GM12864 (cell line): ENCODE measurements at regions not wholly inside any gene's neighbourhood (a gene's known extent, or its start where the extent isn't known, plus 50 kb on each side); places are given as distances from the start of the nearest gene placed in this dataset.
"Not testable (repeated sequence)": the region's sequence is repeated elsewhere in the genome, so short reads cannot be mapped to it uniquely, and the experiment has no call there.

ENCODE experiments used
- DNase-seq: peaks from one replicate; pipeline ENCODE4 v3.0.0-alpha.2; 2011; ENCODE audit warnings: low read depth
- H3K4me3 ChIP-seq: 2 replicates; pipeline ENCODE4 v1.5.1; 2011; ENCODE audit warnings: mild to moderate bottlenecking, low read depth, low read length, control low read depth
- TF ChIP-seq, protein P1 (sequence below): IDR thresholded peaks from 2 replicates; pipeline ENCODE4 v1.5.1; 2011; ENCODE audit warnings: low read depth, mild to moderate bottlenecking, moderate library complexity, low read length, control low read depth, inconsistent platforms; ENCODE audit errors: missing control alignments

DNA sequence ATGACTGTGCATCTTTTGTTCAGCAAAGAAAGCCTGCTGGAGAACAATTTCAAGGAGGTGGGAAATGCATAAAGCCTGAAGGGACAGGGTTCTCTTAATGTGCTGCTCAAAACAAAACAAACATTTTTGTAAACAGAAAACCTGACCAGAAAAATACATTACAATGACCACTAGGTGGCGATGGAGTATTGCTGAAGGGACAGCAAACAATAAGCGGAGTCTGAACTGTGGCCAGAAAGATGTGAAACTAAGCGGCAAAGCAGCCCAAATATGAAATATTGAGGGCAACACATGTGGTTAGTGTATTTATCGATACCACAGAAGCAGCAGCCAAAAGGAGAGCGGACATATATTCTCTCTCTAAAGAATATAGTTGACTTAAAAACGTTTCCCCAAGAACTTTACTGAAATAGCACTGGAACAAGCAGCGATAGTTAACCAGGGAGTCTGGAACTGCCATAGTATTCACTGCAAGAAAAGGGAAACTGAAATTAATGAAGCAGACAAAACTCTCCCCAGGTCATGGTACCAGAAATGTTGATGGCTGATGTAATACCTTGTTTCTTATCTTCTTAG lies 1814.2 kb upstream of the DEFB115 start:
- TF ChIP-seq, protein P1, sequence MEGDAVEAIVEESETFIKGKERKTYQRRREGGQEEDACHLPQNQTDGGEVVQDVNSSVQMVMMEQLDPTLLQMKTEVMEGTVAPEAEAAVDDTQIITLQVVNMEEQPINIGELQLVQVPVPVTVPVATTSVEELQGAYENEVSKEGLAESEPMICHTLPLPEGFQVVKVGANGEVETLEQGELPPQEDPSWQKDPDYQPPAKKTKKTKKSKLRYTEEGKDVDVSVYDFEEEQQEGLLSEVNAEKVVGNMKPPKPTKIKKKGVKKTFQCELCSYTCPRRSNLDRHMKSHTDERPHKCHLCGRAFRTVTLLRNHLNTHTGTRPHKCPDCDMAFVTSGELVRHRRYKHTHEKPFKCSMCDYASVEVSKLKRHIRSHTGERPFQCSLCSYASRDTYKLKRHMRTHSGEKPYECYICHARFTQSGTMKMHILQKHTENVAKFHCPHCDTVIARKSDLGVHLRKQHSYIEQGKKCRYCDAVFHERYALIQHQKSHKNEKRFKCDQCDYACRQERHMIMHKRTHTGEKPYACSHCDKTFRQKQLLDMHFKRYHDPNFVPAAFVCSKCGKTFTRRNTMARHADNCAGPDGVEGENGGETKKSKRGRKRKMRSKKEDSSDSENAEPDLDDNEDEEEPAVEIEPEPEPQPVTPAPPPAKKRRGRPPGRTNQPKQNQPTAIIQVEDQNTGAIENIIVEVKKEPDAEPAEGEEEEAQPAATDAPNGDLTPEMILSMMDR = peak; percentile 44
- peak overlapping the region; percentile 31; the same call in 1 of the 2 replicates for H3K4me3 ChIP-seq

DNA sequence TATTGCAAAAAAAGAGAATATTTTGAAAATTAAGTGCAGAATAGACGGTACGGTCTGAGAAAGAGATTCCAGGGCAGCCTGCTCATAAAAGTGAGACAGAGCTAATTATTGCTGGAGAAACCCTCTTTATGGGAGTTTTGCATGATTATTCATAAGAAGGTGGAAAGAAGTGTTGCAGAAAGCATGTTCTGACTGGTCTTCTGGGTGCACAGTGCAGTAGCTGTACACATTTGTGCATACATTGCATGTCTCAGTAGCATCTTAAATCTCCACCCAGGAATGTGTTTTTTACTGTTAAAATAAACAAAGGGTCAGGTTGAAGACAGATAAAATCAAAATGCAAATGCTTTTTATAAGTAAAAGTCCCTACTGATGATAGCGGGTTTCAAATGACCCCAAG lies 1813.6 kb upstream of the DEFB115 start:
- DNase-seq = peak; percentile 48
- H3K4me3 ChIP-seq = no peak overlapping the region
- TF ChIP-seq, protein P1 = no peak

More for the DNA sequence above, 1814.2 kb upstream of the DEFB115 start:
- not testable (repeated sequence) for DNase-seq

DNA sequence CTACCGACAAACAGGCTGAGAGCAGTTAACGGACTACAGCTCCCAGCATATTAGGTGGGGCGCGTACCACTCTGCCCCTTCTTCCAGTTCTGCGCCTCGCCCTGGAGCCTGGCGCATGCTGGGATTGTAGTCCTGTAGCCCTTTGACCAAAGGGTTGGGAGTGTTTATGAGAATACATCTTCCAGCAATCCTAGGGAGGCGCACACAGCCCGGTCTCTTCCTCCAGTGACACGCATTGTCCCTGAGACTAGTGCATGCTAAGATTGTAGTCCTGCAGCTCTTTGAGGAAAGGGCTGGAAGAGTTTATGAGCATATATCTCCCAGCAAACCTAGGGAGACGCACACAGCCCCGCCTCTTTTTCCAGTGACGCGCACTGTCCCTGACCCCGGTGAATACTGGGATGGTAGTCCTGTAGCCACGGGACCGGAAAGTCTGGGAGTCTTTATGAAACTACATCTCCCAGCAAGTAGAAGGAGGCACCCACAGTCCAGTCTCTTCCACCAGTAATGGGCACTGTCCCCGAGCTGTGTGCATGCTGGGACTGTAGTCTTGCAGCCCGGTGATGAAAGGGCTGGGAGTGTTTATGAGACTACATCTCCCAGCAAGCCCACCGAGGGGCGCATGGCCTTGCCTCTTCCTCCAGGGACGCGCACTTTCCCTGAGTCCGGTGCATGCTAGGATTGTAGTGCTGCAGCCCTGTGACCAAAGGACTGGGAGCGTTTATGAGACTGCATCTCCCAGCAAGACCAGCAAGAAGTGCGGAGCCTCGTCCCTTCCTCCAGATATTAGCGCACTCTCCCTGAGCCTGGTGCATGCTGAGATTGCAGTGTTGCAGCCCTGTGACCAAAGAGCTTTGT lies 1812.2 kb upstream of the DEFB115 start:
- not testable (repeated sequence) for DNase-seq, H3K4me3 ChIP-seq

DNA sequence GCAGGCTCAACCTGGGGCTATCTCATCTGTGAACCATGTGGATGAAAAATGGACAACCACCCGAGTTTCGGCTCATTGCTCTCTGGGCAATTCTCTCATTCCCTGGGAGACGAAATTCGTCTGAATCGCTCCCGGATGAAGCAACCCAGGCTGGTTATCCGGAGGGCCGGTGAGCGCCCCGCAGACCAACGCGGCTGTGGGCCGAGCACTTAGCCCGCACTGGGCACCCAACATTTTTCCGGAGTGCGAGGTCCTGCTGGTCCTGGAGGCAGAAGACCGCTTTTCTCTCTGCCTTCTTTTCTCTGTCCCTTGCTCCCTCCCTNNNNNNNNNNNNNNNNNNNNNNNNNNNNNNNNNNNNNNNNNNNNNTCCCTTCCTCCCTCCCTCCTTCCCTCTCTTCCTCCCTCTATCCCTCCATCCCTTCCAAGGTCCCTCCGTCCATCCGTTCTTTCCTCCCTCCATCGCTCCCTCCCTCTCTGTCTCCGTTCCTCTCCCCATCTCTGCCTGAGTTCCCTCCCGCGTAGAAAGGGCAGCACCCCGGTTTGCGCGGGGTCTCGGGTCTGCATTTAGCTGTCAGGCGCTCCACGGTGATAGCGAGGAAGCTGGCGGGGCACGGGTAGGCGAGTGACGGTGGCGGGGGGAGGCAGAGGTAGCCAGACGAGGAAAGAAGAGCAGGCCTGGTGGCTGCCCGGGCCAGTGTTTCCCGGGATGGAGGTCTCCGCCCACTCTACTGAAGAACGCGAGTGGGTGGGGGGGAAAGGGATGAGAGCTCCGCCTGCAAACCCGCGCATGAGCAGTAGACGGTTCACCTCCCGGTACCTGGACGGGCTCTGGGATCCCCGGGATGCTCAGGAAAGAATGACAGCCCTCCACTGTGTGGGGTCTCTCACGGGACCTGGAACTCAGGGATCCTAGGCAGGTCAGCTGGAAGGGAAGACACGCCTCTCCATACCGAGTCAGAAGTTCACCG lies 1809.7 kb upstream of the DEFB115 start:
- not testable (repeated sequence) for DNase-seq, H3K4me3 ChIP-seq

DNA sequence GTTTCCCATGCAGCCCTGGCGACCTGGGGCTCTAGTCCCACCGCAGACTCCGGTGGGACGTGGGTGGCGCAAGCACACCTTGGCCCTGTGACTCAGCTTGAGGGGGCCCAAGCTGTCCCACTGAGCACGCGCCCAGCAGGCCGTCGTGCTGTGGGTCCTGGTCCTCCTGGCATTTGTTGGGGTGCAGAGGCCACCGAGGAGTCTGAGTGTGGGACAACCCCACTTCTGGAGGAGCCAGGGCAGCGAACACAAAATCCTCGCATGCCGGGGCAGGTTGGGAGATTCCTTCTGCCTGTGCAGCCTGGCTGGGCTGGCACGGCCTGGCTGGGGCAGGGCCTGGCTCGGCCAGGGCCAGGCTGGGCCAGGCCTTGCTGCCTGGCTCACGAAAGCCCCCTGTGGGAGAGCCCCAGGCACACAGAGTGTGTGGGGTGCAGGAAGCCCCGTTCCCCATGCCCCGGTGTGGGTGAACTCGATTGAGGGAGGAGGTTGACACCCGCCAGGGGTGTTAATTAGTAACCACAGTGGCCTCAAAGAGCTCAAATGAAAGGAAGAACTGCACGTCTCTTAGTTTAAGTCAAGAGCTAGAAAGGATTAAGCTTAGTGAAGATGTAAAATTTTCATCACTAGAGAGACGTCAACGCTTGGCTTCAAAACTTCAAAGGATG lies 1808.5 kb upstream of the DEFB115 start:
- TF ChIP-seq, protein P1 = no peak

DNA sequence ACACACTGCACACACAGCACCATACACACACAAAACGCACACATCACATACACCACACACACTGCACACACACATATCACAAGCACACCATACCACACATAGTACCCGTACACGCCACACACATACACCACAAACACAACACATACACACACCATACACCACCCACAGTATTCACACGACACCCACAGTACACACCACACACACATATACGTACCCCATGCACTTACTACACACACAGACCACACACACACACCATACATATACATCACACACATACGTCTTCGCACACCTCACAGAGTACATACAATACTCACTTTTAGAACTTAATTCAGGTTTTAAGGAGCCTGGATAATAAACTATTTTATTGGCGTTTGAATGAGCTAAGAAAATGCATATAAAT lies 1805.3 kb upstream of the DEFB115 start:
- no peak for DNase-seq
- TF ChIP-seq, protein P1 = no peak
- H3K4me3 ChIP-seq = no peak overlapping the region

More for the DNA sequence above, 1808.5 kb upstream of the DEFB115 start:
- DNase-seq = no peak
- H3K4me3 ChIP-seq = no peak overlapping the region

DNA sequence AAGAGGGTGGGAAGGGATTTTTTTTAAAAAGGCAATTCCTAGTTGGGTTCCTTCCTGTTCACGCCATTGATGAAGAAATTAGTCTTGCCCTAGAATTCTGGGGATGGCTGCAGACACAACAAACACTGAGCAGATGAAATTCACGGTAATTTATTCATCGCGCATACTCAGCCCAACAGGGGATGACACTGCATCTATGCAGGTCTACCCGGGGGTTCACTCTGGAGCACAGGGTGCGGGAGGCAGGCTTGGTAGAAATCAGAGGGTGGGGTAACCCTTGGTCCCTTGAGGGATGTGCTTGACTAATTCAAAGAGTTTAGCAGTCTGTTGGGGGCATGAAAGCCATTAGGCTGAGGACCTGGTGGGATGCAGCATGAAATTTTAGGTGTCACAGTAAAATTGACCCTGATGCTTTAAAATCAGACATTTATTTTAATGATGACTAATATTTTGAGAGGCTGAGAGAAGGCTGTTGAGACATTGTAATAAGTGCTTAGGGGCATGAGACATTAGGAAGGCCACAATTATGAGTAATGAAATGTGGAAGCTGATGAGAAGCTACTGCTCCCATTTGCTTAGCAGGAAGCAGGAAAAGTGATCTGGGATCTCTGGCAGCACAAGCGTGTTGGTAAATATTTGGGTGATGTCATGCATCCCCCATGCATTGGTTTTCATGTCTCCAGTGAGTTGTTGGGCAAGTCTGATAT lies 1800.3 kb upstream of the DEFB115 start:
- not testable (repeated sequence) for DNase-seq

More for the DNA sequence above, 1800.3 kb upstream of the DEFB115 start:
- not testable (repeated sequence) for H3K4me3 ChIP-seq
